Common myeloid progenitor, CD34-positive (primary cell): ENCODE measurements at regions not wholly inside any gene's neighbourhood (a gene's known extent, or its start where the extent isn't known, plus 50 kb on each side); places are given as distances from the start of the nearest gene placed in this dataset.

Source experiments
- CTCF ChIA-PET: fragments of 350-600 bp; sonication (Branson Sonifier 250); formaldehyde crosslinking; loops from one replicate; lab custom pipeline; 2021; ENCODE audit warnings: antibody characterized with exemption; lab: Charles Lee
- POLR2A ChIA-PET: fragments of 350-600 bp; sonication (Branson Sonifier 250); formaldehyde crosslinking; loops from one replicate; lab custom pipeline; 2021; ENCODE audit warnings: antibody characterized with exemption; lab: Charles Lee
- DNase-seq, 3 donors: peaks; one replicate each; pipeline versions ENCODE4 v3.0.0 to v3.0.0-alpha.2; 2013
- H3K27ac ChIP-seq, 2 experiments: 1 replicate in 1 of 2; 2 replicates in 1 of 2; pipeline ENCODE4 v1.7.0; 2013; ENCODE audit warnings: inconsistent platforms in 2 of 2, low read length in 2 of 2, mild to moderate bottlenecking in 2 of 2, low read depth in 1 of 2, moderate library complexity in 1 of 2; ENCODE audit not compliant: severe bottlenecking in 2 of 2, insufficient read depth in 1 of 2, poor library complexity in 1 of 2
- H3K27me3 ChIP-seq, 5 experiments: replicated peaks in 2 of 5; 1 replicate in 3 of 5; 2 replicates in 2 of 5; pipeline versions ENCODE4 v1.6.1 to v1.7.0; 2013; ENCODE audit warnings: low read length in 4 of 5, mild to moderate bottlenecking in 2 of 5, moderate library complexity in 2 of 5, inconsistent platforms in 1 of 5; ENCODE audit not compliant: insufficient read depth in 5 of 5, control insufficient read depth in 4 of 5
- H3K36me3 ChIP-seq, 4 experiments: 1 replicate in 2 of 4; 2 replicates in 2 of 4; pipeline versions ENCODE4 v1.6.1 to v1.7.0; 2013; ENCODE audit warnings: low read length in 3 of 4, control low read depth in 1 of 4, mild to moderate bottlenecking in 1 of 4; ENCODE audit not compliant: control insufficient read depth in 4 of 4, insufficient read depth in 4 of 4
- H3K4me1 ChIP-seq, 4 experiments: 1 replicate in 3 of 4; 2 replicates in 1 of 4; pipeline versions ENCODE4 v1.6.1 to v1.7.1; 2013; ENCODE audit warnings: low read length in 3 of 4, mild to moderate bottlenecking in 3 of 4, control low read depth in 1 of 4, inconsistent platforms in 1 of 4, moderate library complexity in 1 of 4; ENCODE audit not compliant: control insufficient read depth in 4 of 4, insufficient read depth in 4 of 4; ENCODE audit errors: control extremely low read depth in 1 of 4
- H3K4me3 ChIP-seq, 7 experiments: 1 replicate in 4 of 7; 2 replicates in 3 of 7; pipeline versions ENCODE4 v1.5.1 to v1.7.0; 2013; ENCODE audit warnings: mild to moderate bottlenecking in 7 of 7, low read length in 6 of 7, moderate library complexity in 6 of 7, inconsistent platforms in 2 of 7, low read depth in 2 of 7, control low read depth in 1 of 7; ENCODE audit not compliant: insufficient read depth in 4 of 7, control insufficient read depth in 1 of 7; ENCODE audit errors: extremely low read depth in 1 of 7
- H3K9me3 ChIP-seq, 5 experiments: 1 replicate in 4 of 5; 2 replicates in 1 of 5; pipeline versions ENCODE4 v1.6.1 to v1.7.1; 2013; ENCODE audit warnings: low read length in 4 of 5, mild to moderate bottlenecking in 2 of 5, inconsistent platforms in 1 of 5, low read depth in 1 of 5, moderate library complexity in 1 of 5; ENCODE audit not compliant: control insufficient read depth in 4 of 5, insufficient read depth in 2 of 5; ENCODE audit errors: control extremely low read depth in 1 of 5
- WGBS: methylation state at CpG from one replicate; pipeline ENCODE4 v1.1.5; 2013; ENCODE audit not compliant: insufficient coverage; 5-methylcytosine and 5-hydroxymethylcytosine counted together

DNA sequence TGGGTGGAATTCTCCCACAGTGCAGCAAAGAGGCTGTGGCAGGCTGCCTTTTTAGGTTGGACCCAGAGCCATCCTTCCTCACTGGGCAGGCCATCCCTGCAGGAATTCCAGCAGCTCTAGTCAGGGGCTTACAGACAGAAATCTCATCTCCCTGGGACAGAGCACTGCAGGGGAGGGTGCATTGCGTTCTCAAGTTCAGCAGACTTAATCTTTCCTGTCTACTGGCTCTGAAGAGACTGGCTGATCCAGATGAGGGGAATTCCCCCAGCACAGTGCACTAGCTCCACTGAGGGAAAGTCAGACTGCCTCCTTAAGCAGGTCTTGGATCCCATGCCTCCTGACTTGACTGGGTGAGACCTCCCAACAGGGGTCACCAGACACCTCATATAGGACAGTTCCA is 899.7 kb upstream of the VRK2 start:
- WGBS: 100% methylated on average over 1 of the region's 1 CpG
- ChIA-PET CTCF (no interaction called here), POLR2A (no interaction called here)
- no peak for DNase-seq
- Histone ChIP-seq H3K27me3 (no peaks in the 10 kb centered on the region), H3K27ac (no peak overlapping the region), H3K36me3 (no peaks in the 10 kb centered on the region), H3K4me3 (no peak overlapping the region), H3K4me1 (no peaks in the 10 kb centered on the region), H3K9me3 (peaks cover 0 to 8% (median 0%) of the 10 kb centered on the region in 5 experiments)

DNA sequence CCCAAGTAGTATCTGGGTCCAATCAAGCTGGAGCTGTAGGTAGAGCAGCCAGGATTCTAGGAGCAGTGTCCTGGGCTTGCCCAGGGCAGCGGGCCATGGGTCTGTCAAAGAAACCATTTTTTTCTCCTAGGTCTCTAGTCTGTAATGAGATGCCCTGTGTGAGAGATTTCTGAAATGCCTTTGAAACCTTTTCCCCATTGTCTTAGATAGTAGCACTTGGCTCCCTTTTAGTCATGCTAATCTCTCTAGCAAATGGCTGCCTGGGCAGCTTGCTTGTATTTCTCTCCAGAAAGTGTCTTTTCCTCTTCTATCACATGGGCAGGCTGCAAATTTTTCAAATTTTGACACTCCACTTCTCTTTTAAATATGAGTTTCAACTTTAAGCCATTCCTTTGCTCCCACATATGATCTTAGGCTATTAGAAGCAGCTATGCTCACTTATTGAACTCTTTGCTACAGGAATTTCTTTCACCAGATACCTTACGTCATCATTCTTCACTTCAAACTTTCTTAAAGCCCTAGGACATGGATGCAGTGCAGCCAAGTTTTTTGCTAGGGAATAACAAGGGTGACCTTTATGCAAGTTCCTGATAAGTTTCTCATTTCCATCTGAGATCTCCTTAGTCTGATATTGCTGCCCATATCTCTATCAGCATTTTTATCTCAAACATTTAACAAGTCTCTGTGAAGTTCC is 890.2 kb upstream of the VRK2 start:
- ChIA-PET CTCF (no interaction called here), POLR2A (no interaction called here)
- Histone ChIP-seq H3K9me3 (no peaks in the 10 kb centered on the region), H3K4me1 (no peaks in the 10 kb centered on the region), H3K27ac (no peak overlapping the region), H3K27me3 (no peaks in the 10 kb centered on the region), H3K36me3 (no peaks in the 10 kb centered on the region), H3K4me3 (no peak overlapping the region)
- no peak for DNase-seq
- 100% methylated on average over 1 of the region's 2 CpGs for whole genome bisulfite sequencing

DNA sequence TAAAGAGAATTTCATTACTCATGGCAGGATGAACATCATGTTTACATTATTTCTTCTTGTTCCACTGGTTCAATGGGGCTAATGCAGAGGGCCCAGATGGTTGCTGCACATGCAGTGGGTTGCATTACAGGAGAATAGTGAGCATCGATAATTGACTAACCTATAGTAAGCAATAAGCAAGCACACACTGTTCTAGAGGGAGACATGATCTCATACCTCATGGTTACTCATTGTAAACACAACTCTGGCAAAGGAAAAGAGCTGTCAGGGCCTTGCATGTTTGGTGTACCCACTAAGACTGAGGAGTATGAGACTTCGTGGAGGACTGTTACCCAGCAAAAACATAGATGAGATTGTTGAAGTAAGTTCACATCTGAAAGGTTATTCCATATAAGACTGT is 885.6 kb upstream of the VRK2 start:
- 88% methylated on average over 1 of the region's 2 CpGs for WGBS
- CTCF ChIA-PET: no interaction called here
- Histone ChIP-seq H3K9me3 (no peaks in the 10 kb centered on the region), H3K4me1 (no peaks in the 10 kb centered on the region), H3K4me3 (no peak overlapping the region), H3K27ac (no peak overlapping the region), H3K27me3 (no peaks in the 10 kb centered on the region), H3K36me3 (no peaks in the 10 kb centered on the region)
- no peak for DNase-seq
- POLR2A ChIA-PET: no interaction called here

DNA sequence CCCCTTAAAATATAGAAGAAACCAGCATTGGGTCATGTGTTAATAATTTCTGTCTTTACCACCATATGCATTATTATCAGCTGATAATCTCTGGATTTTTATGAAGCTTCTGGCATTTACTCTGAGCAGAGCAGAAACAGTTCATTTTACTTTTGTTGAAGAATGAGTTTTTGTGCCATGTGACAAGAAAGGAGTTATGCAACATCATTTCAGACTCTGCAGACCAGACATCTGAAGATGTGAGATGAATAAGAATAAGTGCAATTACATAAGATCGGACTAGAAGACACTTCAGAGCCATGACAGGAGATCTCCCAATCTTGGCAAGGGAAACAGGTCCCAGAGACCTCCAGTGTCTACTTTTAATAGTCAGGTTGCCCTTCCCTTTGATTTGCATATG is 869.4 kb upstream of the VRK2 start:
- ChIA-PET POLR2A (no interaction called here), CTCF (no interaction called here)
- 100% methylated on average over 1 of the region's 1 CpG for WGBS
- no peaks in the 10 kb centered on the region for H3K4me1 ChIP-seq
- no peak overlapping the region for H3K27ac ChIP-seq
- H3K4me3 ChIP-seq: no peak overlapping the region
- no peaks in the 10 kb centered on the region for H3K27me3 ChIP-seq
- DNase-seq: no peak
- no peaks in the 10 kb centered on the region for H3K9me3 ChIP-seq
- H3K36me3 ChIP-seq: no peaks in the 10 kb centered on the region

DNA sequence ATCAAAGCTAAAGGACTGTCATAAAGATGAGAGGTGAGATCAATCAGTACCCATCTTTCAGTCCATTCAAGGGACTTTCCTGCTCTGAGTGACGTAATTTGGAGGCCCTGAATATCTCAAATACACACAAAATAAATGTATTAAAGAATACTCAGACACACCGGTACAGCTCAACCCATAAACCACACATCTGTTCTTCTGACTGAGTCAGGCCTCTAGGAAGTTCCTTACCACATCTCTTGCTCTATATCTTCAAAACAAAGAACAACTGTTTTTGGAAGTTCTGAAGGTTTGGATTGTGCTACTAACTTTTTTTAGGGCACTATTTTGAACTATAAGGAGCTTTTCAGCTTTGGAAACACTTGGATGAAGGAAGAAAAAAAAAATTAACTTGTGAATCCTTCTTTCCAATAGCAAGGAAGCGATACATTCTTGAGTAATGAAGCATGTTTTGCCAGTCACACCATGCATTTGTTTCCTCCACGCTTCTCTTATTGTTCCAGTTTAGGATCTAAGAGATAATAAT is 866.5 kb upstream of the VRK2 start:
- Histone ChIP-seq H3K4me1 (no peaks in the 10 kb centered on the region), H3K27me3 (no peaks in the 10 kb centered on the region), H3K4me3 (no peak overlapping the region), H3K27ac (no peak overlapping the region), H3K9me3 (no peaks in the 10 kb centered on the region), H3K36me3 (no peaks in the 10 kb centered on the region)
- POLR2A ChIA-PET: no interaction called here
- no peak for DNase-seq
- CTCF ChIA-PET: no interaction called here
- WGBS: no CpG with 5 or more reads among the region's 4 CpGs

DNA sequence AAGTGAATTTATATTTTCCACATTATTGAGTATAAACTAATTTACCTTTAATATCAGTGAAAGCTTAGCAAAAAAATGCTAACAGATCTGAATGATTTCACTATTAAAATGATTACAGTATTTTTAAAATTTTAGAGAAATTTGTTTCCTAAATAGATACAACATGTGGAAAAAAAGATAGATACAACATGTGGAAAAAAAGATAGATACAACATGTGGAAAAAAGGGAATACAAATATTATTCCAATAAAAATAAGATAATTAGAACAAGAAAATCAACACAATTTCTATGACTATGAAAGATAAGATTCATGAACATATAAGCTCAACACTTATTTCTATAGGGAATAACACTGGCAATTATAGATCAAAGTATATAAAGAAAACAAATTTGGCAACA is 865.9 kb upstream of the VRK2 start:
- CTCF ChIA-PET: no interaction called here
- no peak overlapping the region for H3K4me3 ChIP-seq
- no peaks in the 10 kb centered on the region for H3K9me3 ChIP-seq
- H3K36me3 ChIP-seq: no peaks in the 10 kb centered on the region
- POLR2A ChIA-PET: no interaction called here
- no peaks in the 10 kb centered on the region for H3K27me3 ChIP-seq
- no peak overlapping the region for H3K27ac ChIP-seq
- DNase-seq: no peak
- no peaks in the 10 kb centered on the region for H3K4me1 ChIP-seq

DNA sequence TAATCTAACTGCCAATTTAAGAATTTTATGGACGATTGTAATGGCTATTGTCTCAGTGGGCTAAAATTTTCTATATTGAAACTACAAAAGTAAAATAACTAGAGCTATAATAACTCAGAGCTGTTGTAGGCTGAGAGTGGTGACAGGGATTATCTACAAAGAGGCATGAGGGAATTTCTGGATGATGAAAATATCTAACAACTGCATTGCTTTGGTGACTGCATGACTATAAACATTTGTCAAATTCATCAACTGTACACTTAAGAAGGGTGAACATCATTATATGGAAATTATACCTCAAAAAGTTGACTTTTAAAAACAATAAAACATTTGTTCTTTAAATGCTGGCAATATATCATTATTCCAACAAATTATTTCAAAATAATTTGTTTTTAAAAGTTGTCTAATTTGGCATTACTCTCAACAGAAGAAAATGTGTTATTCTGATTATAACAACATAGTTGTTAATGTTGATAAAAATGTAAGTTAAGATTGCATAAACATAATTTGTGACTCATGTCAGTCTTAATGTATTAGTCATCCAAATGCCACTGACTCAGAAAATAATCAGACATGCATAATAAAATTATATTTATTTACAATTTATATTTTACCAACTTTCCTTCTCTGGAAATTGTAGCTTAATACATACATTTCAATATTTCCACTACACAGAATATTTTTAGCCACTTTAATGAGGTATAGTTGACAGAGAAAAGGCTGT is 865.1 kb upstream of the VRK2 start:
- WGBS: no CpG with 5 or more reads among the region's 1 CpG
- ChIA-PET POLR2A (no interaction called here), CTCF (no interaction called here)
- H3K4me1 ChIP-seq: no peaks in the 10 kb centered on the region
- H3K27ac ChIP-seq: no peak overlapping the region
- DNase-seq: no peak
- H3K4me3 ChIP-seq: no peak overlapping the region
- H3K36me3 ChIP-seq: no peaks in the 10 kb centered on the region
- no peaks in the 10 kb centered on the region for H3K27me3 ChIP-seq
- no peaks in the 10 kb centered on the region for H3K9me3 ChIP-seq
